ENCODE measurements at regions not wholly inside any gene's neighbourhood (a gene's known extent, or its start where the extent isn't known, plus 50 kb on each side); places are given as distances from the start of the nearest gene placed in this dataset.
"Not testable (repeated sequence)": the region's sequence is repeated elsewhere in the genome, so short reads cannot be mapped to it uniquely, and the experiment has no call there.

- DNase-seq: peak; percentile 53
Observed at GRCh38 chr1:192477630-192478029, 97.9 kb upstream of the RGS1 start.

- peak; percentile 82 for DNase-seq
Observed at GRCh38 chr1:192485692-192486436, 89.7 kb upstream of the RGS1 start.

DNA sequence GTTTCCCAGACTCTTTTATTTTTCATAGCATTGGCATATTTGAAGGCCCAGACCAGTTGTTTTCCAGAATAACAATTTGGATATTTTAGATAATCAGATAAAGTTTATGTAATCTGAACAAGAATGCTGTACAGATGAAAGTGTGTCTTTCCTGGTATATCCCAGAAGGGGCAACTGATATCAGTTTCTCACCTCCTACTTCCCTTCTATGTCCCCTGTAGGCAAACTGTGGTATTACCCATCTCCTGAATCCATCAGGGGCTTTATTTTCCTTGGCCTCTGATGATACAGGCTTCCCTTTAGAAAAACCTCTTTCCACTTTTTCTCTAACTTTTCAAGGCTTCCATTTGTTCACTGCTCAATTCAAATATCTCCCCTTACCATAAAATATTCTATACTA lies 87.5 kb upstream of the RGS1 start:
- no peak for DNase-seq

DNA sequence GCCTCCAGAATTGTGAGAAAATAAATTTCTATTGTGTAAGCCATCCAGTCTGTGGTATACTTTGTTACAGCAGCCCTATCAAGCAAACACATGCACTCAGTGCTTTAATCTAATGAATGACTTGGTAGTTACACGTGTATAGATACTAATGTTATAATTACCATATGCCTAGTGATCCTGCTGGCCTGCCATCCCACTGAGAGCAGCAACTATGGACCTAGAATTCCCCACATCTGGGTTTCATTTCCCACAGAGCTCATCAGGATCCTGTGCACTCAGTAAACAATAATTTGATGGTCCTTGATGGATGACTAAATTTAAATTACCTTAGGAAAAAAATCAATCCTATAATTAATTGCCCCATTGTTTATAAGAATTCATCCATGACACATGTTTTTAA lies 86.5 kb upstream of the RGS1 start:
- peak; percentile 25 for DNase-seq

- DNase-seq: peak; percentile 84
Observed at GRCh38 chr1:192489748-192490147, 85.8 kb upstream of the RGS1 start.

GRCh38 chr1:192491804-192492554 lies 83.6 kb upstream of the RGS1 start:
- DNase-seq: peak; percentile 23

DNA sequence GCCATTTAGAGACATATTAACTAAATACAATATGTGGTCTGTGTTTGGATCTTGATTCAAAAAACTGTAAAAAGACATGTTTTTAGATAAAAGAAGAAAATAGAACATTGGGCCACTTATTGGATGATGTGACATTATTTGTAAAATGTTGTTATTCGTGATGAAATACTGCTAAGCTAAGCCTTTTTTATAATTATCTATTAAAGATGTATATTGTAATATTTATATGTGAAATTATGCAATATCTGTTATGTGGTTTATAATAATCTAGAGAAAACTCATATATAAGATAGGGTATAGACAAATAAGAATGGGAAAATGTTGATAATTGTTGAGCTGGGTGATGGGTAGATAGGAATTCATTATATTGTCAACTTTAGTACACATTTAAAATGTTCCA lies 82.0 kb upstream of the RGS1 start:
- DNase-seq: no peak

- no peak for DNase-seq
Observed at GRCh38 chr1:192496369-192497056, 79.1 kb upstream of the RGS1 start.

- DNase-seq: no peak
Observed at GRCh38 chr1:192497214-192497794, 78.3 kb upstream of the RGS1 start.

DNA sequence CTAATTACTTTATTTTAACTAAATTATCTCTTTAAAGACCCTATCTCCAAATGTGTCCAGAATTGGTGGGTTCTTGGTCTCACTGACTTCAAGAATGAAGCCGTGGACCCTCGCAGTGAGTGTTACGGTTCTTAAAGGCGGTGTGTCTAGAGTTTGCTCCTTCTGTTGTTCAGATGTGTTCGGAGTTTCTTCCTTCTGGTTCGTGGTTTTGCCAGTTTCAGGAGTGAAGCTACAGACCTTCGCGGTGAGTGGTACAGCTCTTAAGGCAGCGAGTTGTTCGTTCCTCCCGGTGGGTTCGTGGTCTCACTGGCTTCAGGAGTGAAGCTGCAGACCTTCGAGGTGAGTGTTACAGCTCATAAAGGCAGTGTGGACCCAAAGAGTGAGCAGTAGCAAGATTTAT lies 77.5 kb upstream of the RGS1 start:
- not testable (repeated sequence) for DNase-seq

GRCh38 chr1:192499061-192499581 lies 76.5 kb upstream of the RGS1 start:
- DNase-seq: not testable (repeated sequence)

- DNase-seq: not testable (repeated sequence)
Observed at GRCh38 chr1:192500541-192500940, 75.0 kb upstream of the RGS1 start.

DNA sequence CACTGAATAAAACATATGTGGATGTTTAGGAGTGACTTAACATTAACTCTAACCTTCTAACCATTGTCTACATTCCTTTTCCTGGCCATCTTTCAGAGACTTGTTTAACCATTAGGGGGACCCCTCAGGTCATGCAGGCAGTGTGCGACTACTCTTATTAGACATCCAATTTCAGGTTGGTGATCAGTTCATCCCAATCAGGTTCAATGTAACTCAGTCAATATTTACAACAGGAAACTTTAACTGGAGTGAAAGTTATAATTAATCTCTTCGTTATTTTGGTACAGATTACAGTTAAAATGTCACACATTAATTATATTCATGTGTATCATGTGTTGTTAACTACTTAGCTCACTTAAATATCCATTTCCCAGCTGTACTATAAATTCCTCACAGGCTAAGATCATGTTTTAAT lies 68.8 kb upstream of the RGS1 start:
- DNase-seq: peak; percentile 36

DNA sequence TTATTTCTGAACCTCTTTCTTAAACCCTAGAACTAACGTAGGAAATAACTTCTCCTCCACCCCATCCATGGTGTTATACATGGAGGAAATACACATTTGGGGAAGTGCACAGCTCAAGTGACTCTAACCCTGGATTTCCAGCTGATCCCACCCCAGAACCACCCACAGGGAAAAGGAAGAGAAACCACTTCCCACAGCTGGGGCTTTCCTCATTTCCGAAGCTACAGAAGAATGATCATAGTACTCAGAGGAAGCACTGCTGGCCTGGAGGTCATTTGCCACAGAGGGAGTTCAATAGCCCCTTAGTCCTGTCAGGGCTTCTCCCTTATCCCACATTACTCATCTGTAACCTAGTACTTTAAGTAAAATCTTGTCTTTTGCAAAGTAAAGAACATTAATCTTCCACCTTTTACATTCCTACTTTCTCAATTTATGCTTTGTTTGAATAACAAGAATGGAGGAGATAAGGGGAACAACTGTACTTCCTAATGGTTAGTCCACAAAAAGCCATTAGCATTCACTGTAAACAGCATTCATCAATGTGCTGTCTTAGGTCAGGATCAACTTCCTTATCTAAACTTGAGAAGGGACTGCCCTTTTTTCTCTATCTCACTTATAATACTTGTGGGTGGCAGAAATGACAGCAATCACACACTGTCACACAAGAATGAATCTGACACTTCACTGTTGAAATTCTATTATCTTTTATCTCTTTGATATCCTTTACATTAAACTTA lies 63.0 kb upstream of the RGS1 start:
- DNase-seq: no peak

- no peak for DNase-seq
Observed at GRCh38 chr1:192513196-192513595, 62.4 kb upstream of the RGS1 start.

- DNase-seq: no peak
Observed at GRCh38 chr1:192513697-192514096, 61.9 kb upstream of the RGS1 start.

DNA sequence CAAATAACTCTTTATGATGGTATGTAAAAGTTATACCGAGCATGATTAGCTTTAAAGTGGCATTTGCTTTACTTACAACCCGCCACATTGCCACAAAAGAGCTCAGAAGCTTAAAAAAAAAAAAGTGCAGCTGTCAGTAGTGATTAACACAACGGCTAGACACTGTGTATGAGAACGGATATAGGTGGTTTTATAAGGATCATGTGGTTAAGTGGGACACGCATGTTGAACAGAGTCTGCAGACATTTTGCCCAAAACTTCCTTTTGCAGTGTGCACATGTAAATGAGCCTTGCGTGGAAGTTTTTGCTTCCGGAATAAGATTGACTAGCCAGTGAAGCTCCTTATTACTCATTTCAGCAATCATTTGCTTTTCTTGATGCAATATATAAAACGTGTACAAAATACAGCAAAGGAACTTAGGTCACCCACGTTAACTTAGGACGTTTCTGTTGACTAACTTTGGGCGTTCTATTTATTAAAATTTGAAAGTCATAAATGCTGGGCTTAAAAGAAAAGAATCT lies 58.7 kb upstream of the RGS1 start:
- no peak for DNase-seq

DNA sequence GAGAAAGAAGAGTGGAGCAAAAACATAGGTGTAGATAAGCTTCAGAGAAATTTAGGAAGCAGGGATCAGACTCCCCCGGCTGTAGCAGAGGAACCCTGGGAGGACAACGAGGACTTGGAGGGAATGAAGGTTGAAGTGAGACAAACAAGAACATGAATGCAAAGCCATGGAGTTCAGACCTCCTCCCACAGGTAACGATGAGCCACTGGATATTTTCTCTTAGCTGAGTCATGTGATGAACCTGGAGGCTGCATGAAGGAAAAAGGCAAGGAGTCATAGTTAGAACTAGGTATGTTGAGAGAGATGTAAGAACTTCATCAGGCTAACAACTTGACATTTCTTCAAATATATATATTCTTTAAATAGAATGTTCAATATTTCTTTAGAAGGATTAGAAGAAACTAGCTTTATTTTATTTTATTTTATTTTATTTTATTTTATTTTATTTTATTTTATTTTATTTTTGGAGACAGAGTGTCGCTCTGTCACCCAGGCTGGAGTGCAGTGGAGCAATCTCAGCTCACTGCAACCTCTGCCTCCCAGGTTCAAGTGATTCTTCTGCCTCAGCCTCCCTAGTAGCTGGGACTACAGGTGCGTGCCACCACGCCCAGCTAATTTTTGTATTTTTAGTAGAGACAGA lies 57.7 kb upstream of the RGS1 start:
- DNase-seq: not testable (repeated sequence)

- DNase-seq: no peak
Observed at GRCh38 chr1:192518700-192519099, 56.9 kb upstream of the RGS1 start.

GRCh38 chr1:192521734-192522133 lies 53.8 kb upstream of the RGS1 start:
- no peak for DNase-seq

DNA sequence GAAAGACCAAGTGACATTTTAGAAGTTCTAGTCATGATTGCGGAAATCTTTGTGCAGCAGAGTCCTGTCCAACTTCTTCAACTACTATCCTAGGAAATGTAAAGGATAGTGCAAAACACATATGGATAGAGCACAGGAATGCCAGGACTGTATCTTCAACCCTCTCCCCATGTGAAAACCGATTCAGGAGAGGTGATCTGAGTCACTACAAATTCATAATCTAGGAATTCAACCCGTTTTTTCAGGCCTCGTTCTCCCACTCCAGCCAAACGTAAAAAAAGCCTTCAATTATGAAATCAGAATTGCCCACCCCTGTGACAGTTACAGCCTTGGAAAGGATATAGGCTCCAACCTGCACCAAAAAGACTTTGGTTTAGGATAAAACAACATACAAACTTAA lies 52.9 kb upstream of the RGS1 start:
- no peak for DNase-seq

All from fibroblast of skin of back (primary cell).